Thyroid gland (tissue), 4 donors: ENCODE measurements at regions not wholly inside any gene's neighbourhood (a gene's known extent, or its start where the extent isn't known, plus 50 kb on each side); places are given as distances from the start of the nearest gene placed in this dataset. TPM values are rescaled to one million over a fixed set of nuclear protein-coding genes. Genes with fewer than 3 reads are reported as not detected.

Experiments used
- DNase-seq, 2 donors: peaks; one replicate each; pipeline ENCODE4 v3.0.0-alpha.2; 2019
- H3K27ac ChIP-seq, 3 donors: fragments of 200-600 bp; sonication (generic); 1 replicate in 2 of 3; 2 replicates in 1 of 3; pipeline ENCODE4 v1.5.1; 2016 to 2019; ENCODE audit warnings: mild to moderate bottlenecking in 1 of 3, moderate library complexity in 1 of 3
- H3K27me3 ChIP-seq: fragments of 200-600 bp; sonication (generic); one replicate; pipeline ENCODE4 v1.5.1; 2019
- H3K36me3 ChIP-seq, 2 donors: fragments of 200-600 bp; sonication (generic); one replicate each; pipeline ENCODE4 v1.5.1; 2016 to 2019
- H3K4me1 ChIP-seq, 2 donors: fragments of 200-600 bp; sonication (generic); one replicate each; pipeline ENCODE4 v1.5.1; 2017 to 2019
- H3K4me3 ChIP-seq, 3 donors: fragments of 200-600 bp; sonication (generic); replicated peaks in 1 of 3; 1 replicate in 2 of 3; 2 replicates in 1 of 3; pipeline ENCODE4 v1.5.1; 2016; ENCODE audit warnings: mild to moderate bottlenecking in 1 of 3
- H3K9me3 ChIP-seq: fragments of 200-600 bp; sonication (generic); one replicate; pipeline ENCODE4 v1.5.1; 2017
- POLR2A ChIP-seq, 2 donors: fragments of 450-650 bp; IDR thresholded peaks; one replicate each; pipeline ENCODE4 v1.6.1; 2017; ENCODE audit warnings: antibody characterized with exemption in 2 of 2, mild to moderate bottlenecking in 2 of 2, moderate library complexity in 1 of 2
- WGBS, 2 donors: methylation state at CpG; one replicate each; pipeline ENCODE4 v1.1.5; 2017; 5-methylcytosine and 5-hydroxymethylcytosine counted together
- intact Hi-C: fragments of 100-400 bp; cut with DNase I; formaldehyde crosslinking; loops from one replicate; pipeline ENCODE4 v1.15.1; 2023
- microRNA-seq: library from miRNA; unstranded; fragments of <30 nt; microRNA quantifications from one replicate; pipeline ENCODE4, GENCODE V29; 2016
- small RNA-seq: library from RNA; depleted of rRNA; stranded (forward); fragments of <200 nt; gene quantifications from one replicate; pipeline ENCODE3, GENCODE V24; 2016
- TF ChIP-seq, protein P1 (sequence below), 6 experiments: fragments of 200-600 bp in 3 of 6; fragments of 450-650 bp in 3 of 6; sonication (generic) in 3 of 6; IDR thresholded peaks; one replicate each; pipeline ENCODE4 v1.5.1; 2016 to 2019; ENCODE audit warnings: antibody characterized with exemption in 6 of 6, mild to moderate bottlenecking in 2 of 6, inconsistent platforms in 1 of 6, moderate library complexity in 1 of 6

DNA sequence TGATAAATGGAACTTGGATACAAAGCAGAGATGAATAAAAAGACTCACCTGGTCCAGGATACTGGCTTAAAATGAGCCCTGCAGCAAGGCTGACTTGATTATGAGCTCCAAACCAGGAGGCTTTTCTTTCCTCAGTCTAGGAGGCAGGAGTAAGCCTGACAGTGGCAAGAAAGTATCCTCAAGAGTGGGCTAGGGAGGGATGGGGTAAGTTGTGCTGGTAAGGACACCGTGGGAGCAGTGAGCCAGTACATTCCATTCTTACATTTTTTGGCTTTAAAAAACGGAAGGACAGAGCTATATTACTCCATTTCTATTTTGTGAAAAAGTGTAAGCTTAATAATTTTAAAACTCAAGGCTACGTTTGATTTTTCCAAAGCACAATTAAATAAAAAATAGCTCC is 187.1 kb upstream of the DDI1 start:
- TF ChIP-seq, protein P1, sequence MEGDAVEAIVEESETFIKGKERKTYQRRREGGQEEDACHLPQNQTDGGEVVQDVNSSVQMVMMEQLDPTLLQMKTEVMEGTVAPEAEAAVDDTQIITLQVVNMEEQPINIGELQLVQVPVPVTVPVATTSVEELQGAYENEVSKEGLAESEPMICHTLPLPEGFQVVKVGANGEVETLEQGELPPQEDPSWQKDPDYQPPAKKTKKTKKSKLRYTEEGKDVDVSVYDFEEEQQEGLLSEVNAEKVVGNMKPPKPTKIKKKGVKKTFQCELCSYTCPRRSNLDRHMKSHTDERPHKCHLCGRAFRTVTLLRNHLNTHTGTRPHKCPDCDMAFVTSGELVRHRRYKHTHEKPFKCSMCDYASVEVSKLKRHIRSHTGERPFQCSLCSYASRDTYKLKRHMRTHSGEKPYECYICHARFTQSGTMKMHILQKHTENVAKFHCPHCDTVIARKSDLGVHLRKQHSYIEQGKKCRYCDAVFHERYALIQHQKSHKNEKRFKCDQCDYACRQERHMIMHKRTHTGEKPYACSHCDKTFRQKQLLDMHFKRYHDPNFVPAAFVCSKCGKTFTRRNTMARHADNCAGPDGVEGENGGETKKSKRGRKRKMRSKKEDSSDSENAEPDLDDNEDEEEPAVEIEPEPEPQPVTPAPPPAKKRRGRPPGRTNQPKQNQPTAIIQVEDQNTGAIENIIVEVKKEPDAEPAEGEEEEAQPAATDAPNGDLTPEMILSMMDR (IDR thresholded peaks at IDR 0.05): no peak
- TF ChIP-seq POLR2A (IDR thresholded peaks at IDR 0.05): no peak
- intact Hi-C loops: no loop called here
- Histone ChIP-seq H3K27me3 (no peaks in the 10 kb centered on the region), H3K36me3 (no peaks in the 10 kb centered on the region), H3K4me1 (no peaks in the 10 kb centered on the region), H3K27ac (no peak overlapping the region), H3K9me3 (no peaks in the 10 kb centered on the region), H3K4me3 (no peak overlapping the region)
- WGBS, 2 donors: 55 to 63% methylated on average over 3 of the region's 3 CpGs
- DNase-seq: no peak

DNA sequence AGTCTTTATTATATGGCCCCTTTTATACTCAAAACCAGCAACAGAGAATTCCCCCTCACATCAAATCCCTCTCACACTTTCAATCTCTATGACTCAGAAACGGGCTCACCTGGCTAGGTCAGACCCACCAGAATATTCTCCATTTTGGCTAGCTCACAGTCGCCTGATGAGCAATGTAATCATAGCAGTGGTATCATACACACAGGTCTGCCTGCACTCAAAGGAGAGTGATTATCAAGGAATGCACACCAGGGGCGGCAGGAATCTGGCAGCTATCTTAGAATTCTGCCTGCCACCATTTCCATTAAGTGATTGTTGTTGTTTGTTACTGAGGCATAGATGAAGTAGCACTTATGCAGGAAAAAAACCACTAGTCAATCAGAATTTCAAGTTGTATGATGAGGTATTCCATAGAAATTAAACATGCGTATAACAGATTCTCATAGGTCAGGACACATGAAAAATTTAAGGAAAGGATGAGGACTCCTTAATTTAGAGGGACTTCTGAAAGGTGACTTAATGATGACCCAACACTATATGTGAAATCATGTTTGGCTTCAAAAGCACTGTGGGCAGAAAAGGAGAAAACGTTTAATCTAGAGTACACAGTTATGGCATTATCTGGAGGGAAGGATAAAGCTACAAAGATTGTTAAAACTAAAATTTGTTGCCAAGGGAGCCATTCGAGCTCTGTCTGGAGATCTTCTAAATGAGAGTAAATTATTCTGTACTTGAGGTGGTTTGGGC is 185.8 kb upstream of the DDI1 start:
- no peak for DNase-seq
- Histone ChIP-seq H3K27me3 (no peaks in the 10 kb centered on the region), H3K4me3 (no peak overlapping the region), H3K9me3 (no peaks in the 10 kb centered on the region), H3K4me1 (no peaks in the 10 kb centered on the region), H3K36me3 (no peaks in the 10 kb centered on the region), H3K27ac (no peak overlapping the region)
- intact Hi-C loops: no loop called here
- WGBS, 2 donors: 69 to 76% methylated on average over 6 of the region's 6 CpGs
- no peak for TF ChIP-seq POLR2A (IDR thresholded peaks at IDR 0.05)
- TF ChIP-seq, protein P1 (IDR thresholded peaks at IDR 0.05): no peak

DNA sequence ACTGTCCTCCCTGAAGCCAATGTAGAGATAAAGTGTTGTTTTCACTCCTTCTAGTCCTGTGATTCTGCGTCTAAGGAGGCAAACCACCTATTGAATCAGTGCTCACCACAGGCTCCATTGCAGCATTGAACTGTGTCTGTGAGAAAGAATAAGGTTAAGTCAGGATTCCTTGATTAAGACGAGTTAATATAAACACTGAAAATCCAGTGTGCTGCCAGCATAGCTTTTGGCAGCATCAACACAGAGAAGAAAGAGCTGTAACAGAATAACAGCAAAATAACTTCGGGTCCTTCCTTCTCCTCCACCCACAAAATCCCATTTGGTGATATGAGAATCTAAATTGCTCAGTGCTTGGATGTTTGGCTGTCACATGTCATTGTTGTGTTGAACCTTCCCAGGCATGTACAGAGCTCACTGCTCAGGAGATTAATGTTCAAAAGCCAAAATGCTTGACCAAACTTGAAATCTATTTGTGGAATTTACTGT is 185.2 kb upstream of the DDI1 start:
- Histone ChIP-seq H3K27ac (no peak overlapping the region), H3K4me3 (no peak overlapping the region), H3K36me3 (no peaks in the 10 kb centered on the region), H3K27me3 (no peaks in the 10 kb centered on the region), H3K4me1 (no peaks in the 10 kb centered on the region), H3K9me3 (no peaks in the 10 kb centered on the region)
- no peak for TF ChIP-seq POLR2A (IDR thresholded peaks at IDR 0.05)
- TF ChIP-seq, protein P1 (IDR thresholded peaks at IDR 0.05): no peak
- no peak for DNase-seq
- intact Hi-C loops: no loop called here
- WGBS, 2 donors: 43 to 50% methylated on average over 3 of the region's 3 CpGs

Small RNA genes in the stretch of these regions (microRNA-seq; reads per million reads assigned to microRNA genes)
- not detected for gene MIR4693

Small RNA genes in the stretch of these regions (small RNA-seq; reads per million reads assigned to genes)
- gene MIR4693: not detected
